Right lobe of liver (tissue), 6 donors: ENCODE measurements at regions not wholly inside any gene's neighbourhood (a gene's known extent, or its start where the extent isn't known, plus 50 kb on each side); places are given as distances from the start of the nearest gene placed in this dataset.

Experiments
- ATAC-seq, 4 donors: fragments of 200-7000 bp; cut with Tn5 transposase; one replicate each; pipeline ENCODE4 v1.9.1; 2020; ENCODE audit warnings: mild to moderate bottlenecking in 4 of 4, moderate library complexity in 4 of 4
- DNase-seq, 3 donors: peaks; one replicate each; pipeline ENCODE4 v3.0.0-alpha.2; 2020
- H3K27ac ChIP-seq, 3 donors: fragments of 200-600 bp; one replicate each; pipeline ENCODE4 v1.8.0; 2022
- H3K27me3 ChIP-seq, 2 donors: fragments of 200-600 bp; one replicate each; pipeline ENCODE4 v1.8.0; 2022
- H3K36me3 ChIP-seq, 4 donors: fragments of 200-600 bp; sonication (generic) in 1 of 4; one replicate each; pipeline versions ENCODE4 v1.5.1 to v1.8.0; 2017 to 2022; ENCODE audit warnings: control low read depth in 1 of 4
- H3K4me1 ChIP-seq, 4 donors: fragments of 200-600 bp; sonication (generic) in 1 of 4; one replicate each; pipeline versions ENCODE4 v1.5.1 to v1.8.0; 2017 to 2022; ENCODE audit warnings: control low read depth in 1 of 4
- H3K4me3 ChIP-seq, 3 donors: fragments of 200-600 bp; one replicate each; pipeline ENCODE4 v1.8.0; 2022
- H3K9me3 ChIP-seq, 4 donors: fragments of 200-600 bp; sonication (generic) in 1 of 4; one replicate each; pipeline versions ENCODE4 v1.5.1 to v1.8.0; 2017 to 2022; ENCODE audit warnings: control low read depth in 1 of 4
- CTCF ChIP-seq, 4 donors: fragments of 200-600 bp in 3 of 4; fragments of 450-650 bp in 1 of 4; IDR thresholded peaks; one replicate each; pipeline versions ENCODE4 v1.5.1 to v1.8.0; 2016 to 2022; ENCODE audit warnings: antibody characterized with exemption in 4 of 4, mild to moderate bottlenecking in 2 of 4
- POLR2A ChIP-seq: fragments of 450-650 bp; IDR thresholded peaks from one replicate; pipeline ENCODE4 v1.6.1; 2017; ENCODE audit warnings: antibody characterized with exemption, mild to moderate bottlenecking
- WGBS: methylation state at CpG from one replicate; pipeline ENCODE4 v1.1.6; 2018; ENCODE audit warnings: low coverage, low lambda C conversion rate; ENCODE audit not compliant: insufficient coverage; ENCODE audit errors: missing lambda C conversion rate; 5-methylcytosine and 5-hydroxymethylcytosine counted together
- intact Hi-C, 2 donors: fragments of 100-400 bp; cut with DNase I; formaldehyde crosslinking; loops; one replicate each; pipeline versions ENCODE4 v1.11.2 to v1.14.1; 2022
- donor health status: DM: no; HTN: yes; CAD: no.
- donor health status: DM: no; HTN: no; CAD: no.
- donor health status: DM: no; HTN: no; CAD: no.
- donor health status: DM: no; HTN: yes; CAD: no.
- donor health status: DM: no; HTN: yes; CAD: no.

GRCh38 chr10:91357497-91357896, 52.6 kb upstream of the HECTD2 start:
- WGBS, result 83% methylated on average over 1 of the region's 3 CpGs
- TF ChIP-seq POLR2A (no peak), CTCF (IDR thresholded peaks at IDR 0.05) (no peak)
- no peak for ATAC-seq
- no peaks in the 10 kb centered on the region for H3K9me3 ChIP-seq
- H3K27ac ChIP-seq, result no peak overlapping the region
- peaks cover 0 to 3% of the 10 kb centered on the region in 2 donors for H3K27me3 ChIP-seq
- H3K36me3 ChIP-seq, result no peaks in the 10 kb centered on the region
- H3K4me3 ChIP-seq, result no peak overlapping the region
- intact Hi-C loops, result no loop called here
- DNase-seq, result no peak
- no peaks in the 10 kb centered on the region for H3K4me1 ChIP-seq
